H9 (cell line): ENCODE measurements at regions not wholly inside any gene's neighbourhood (a gene's known extent, or its start where the extent isn't known, plus 50 kb on each side); places are given as distances from the start of the nearest gene placed in this dataset.

Experiments used
- DNase-seq: peaks from one replicate; pipeline ENCODE4 v3.0.0-alpha.2; 2017
- H2AFZ ChIP-seq: one replicate; pipeline ENCODE4 v1.6.1; 2013; ENCODE audit warnings: mild to moderate bottlenecking, low read length, control low read depth, moderate library complexity
- H2AK5ac ChIP-seq: 2 replicates; pipeline ENCODE4 v1.6.1; 2013; ENCODE audit warnings: low read length, control low read depth, mixed read lengths; ENCODE audit not compliant: insufficient read length
- H2BK120ac ChIP-seq: one replicate; pipeline ENCODE4 v1.6.1; 2013; ENCODE audit warnings: low read depth, mild to moderate bottlenecking, low read length, control low read depth, inconsistent platforms; ENCODE audit not compliant: poor library complexity, severe bottlenecking
- H2BK12ac ChIP-seq: 2 replicates; pipeline ENCODE4 v1.6.1; 2013; ENCODE audit warnings: low read length, control low read depth, mixed read lengths, low read depth; ENCODE audit not compliant: insufficient read length
- H2BK15ac ChIP-seq: 2 replicates; pipeline ENCODE4 v1.6.1; 2013; ENCODE audit warnings: low read depth, low read length, control low read depth
- H2BK20ac ChIP-seq: one replicate; pipeline ENCODE4 v1.6.1; 2013; ENCODE audit warnings: low read depth, mild to moderate bottlenecking, low read length, control low read depth, inconsistent platforms; ENCODE audit not compliant: poor library complexity, severe bottlenecking
- H2BK5ac ChIP-seq: 2 replicates; pipeline ENCODE4 v1.6.1; 2013; ENCODE audit warnings: low read length, control low read depth, mixed read lengths; ENCODE audit not compliant: insufficient read length
- H3K14ac ChIP-seq: 2 replicates; pipeline ENCODE4 v1.6.1; 2013; ENCODE audit warnings: low read length, control low read depth; ENCODE audit not compliant: insufficient read depth
- H3K18ac ChIP-seq: 2 replicates; pipeline ENCODE4 v1.6.1; 2013; ENCODE audit warnings: low read depth, mild to moderate bottlenecking, mixed read lengths, low read length, control low read depth; ENCODE audit not compliant: insufficient read length
- H3K23ac ChIP-seq: 2 replicates; pipeline ENCODE4 v1.6.1; 2013; ENCODE audit warnings: low read length, control low read depth, mixed read lengths, low read depth; ENCODE audit not compliant: insufficient read length
- H3K23me2 ChIP-seq: 2 replicates; pipeline ENCODE4 v1.6.1; 2013; ENCODE audit warnings: low read depth, mild to moderate bottlenecking, mixed read lengths, low read length, control low read depth; ENCODE audit not compliant: insufficient read length, poor library complexity, severe bottlenecking
- H3K27ac ChIP-seq: 2 replicates; pipeline ENCODE4 v1.5.1; 2013; ENCODE audit warnings: low read length, control low read depth, mixed read lengths, low read depth; ENCODE audit not compliant: insufficient read length
- H3K27me3 ChIP-seq: 2 replicates; pipeline ENCODE4 v1.6.1; 2013; ENCODE audit warnings: low read length, control low read depth, inconsistent platforms; ENCODE audit not compliant: insufficient read depth
- H3K4ac ChIP-seq: 2 replicates; pipeline ENCODE4 v1.6.1; 2013; ENCODE audit warnings: low read depth, mild to moderate bottlenecking, control low read depth, inconsistent platforms, low read length, moderate library complexity
- H3K4me1 ChIP-seq: 2 replicates; pipeline ENCODE4 v1.6.1; 2013; ENCODE audit warnings: low read length, control low read depth, inconsistent platforms; ENCODE audit not compliant: insufficient read depth
- H3K4me2 ChIP-seq: 2 replicates; pipeline ENCODE4 v1.6.1; 2013; ENCODE audit warnings: low read length, control low read depth, mixed read lengths; ENCODE audit not compliant: insufficient read length, insufficient read depth
- H3K56ac ChIP-seq: 2 replicates; pipeline ENCODE4 v1.6.1; 2013; ENCODE audit warnings: low read depth, mild to moderate bottlenecking, mixed read lengths, low read length, control low read depth; ENCODE audit not compliant: insufficient read length
- H3K79me1 ChIP-seq: 2 replicates; pipeline ENCODE4 v1.6.1; 2013; ENCODE audit warnings: low read depth, mild to moderate bottlenecking, moderate library complexity, low read length, control low read depth, inconsistent platforms; ENCODE audit not compliant: insufficient read depth, poor library complexity, severe bottlenecking
- H3K79me2 ChIP-seq: 2 replicates; pipeline ENCODE4 v1.6.1; 2013; ENCODE audit warnings: low read length, control low read depth, inconsistent platforms; ENCODE audit not compliant: insufficient read depth
- H3K9ac ChIP-seq: 2 replicates; pipeline ENCODE4 v1.6.1; 2013; ENCODE audit warnings: low read length, control low read depth, mixed read lengths; ENCODE audit not compliant: insufficient read length; ENCODE audit errors: extremely low read depth
- H3K9me3 ChIP-seq: one replicate; pipeline ENCODE4 v1.6.1; 2013; ENCODE audit warnings: low read depth, low read length, inconsistent platforms; ENCODE audit not compliant: control insufficient read depth
- H3T11ph ChIP-seq: one replicate; pipeline ENCODE4 v1.6.1; 2013; ENCODE audit warnings: mild to moderate bottlenecking, low read length, control low read depth, inconsistent platforms
- H4K20me1 ChIP-seq: one replicate; pipeline ENCODE4 v1.6.1; 2013; ENCODE audit not compliant: control insufficient read depth, insufficient read length, insufficient read depth
- H4K5ac ChIP-seq: 2 replicates; pipeline ENCODE4 v1.6.1; 2013; ENCODE audit warnings: low read depth, mild to moderate bottlenecking, mixed read lengths, low read length, control low read depth; ENCODE audit not compliant: insufficient read length
- H4K8ac ChIP-seq: replicated peaks from 2 replicates; pipeline ENCODE4 v1.6.1; 2013; ENCODE audit warnings: low read length, control low read depth, mixed read lengths, low read depth; ENCODE audit not compliant: insufficient read length
- H4K91ac ChIP-seq: 2 replicates; pipeline ENCODE4 v1.6.1; 2013; ENCODE audit warnings: low read depth, mild to moderate bottlenecking, moderate library complexity, mixed read lengths, low read length, control low read depth; ENCODE audit not compliant: insufficient read length
- H3K27ac Mint-ChIP-seq, 3 experiments: 2 replicates in 2 of 3; 3 replicates in 1 of 3; pipeline ENCODE4 v1.8.0; 2020 to 2021; ENCODE audit warnings: mixed read lengths in 3 of 3, mild to moderate bottlenecking in 1 of 3, moderate library complexity in 1 of 3
- H3K27me3 Mint-ChIP-seq: 2 replicates; pipeline ENCODE4 v1.8.0; 2021; ENCODE audit warnings: low read depth, mild to moderate bottlenecking, moderate library complexity, mixed read lengths
- H3K36me3 Mint-ChIP-seq, 3 experiments: 2 replicates in 2 of 3; 3 replicates in 1 of 3; pipeline ENCODE4 v1.8.0; 2020 to 2021; ENCODE audit warnings: low read depth in 3 of 3, mixed read lengths in 3 of 3; ENCODE audit not compliant: insufficient read depth in 1 of 3
- H3K4me1 Mint-ChIP-seq, 2 experiments: 2 replicates each; pipeline ENCODE4 v1.8.0; 2020; ENCODE audit warnings: mixed read lengths in 2 of 2
- H3K4me3 Mint-ChIP-seq, 2 experiments: 2 replicates in 1 of 2; 3 replicates in 1 of 2; pipeline ENCODE4 v1.8.0; 2020 to 2021; ENCODE audit warnings: mild to moderate bottlenecking in 2 of 2, mixed read lengths in 2 of 2, moderate library complexity in 1 of 2
- H3K9me3 Mint-ChIP-seq, 2 experiments: 2 replicates in 1 of 2; 3 replicates in 1 of 2; pipeline ENCODE4 v1.8.0; 2020; ENCODE audit warnings: mild to moderate bottlenecking in 2 of 2, mixed read lengths in 2 of 2, moderate library complexity in 1 of 2
- WGBS: extraction: QIAGEN DNeasy Blood & Tissue Kit; methylation state at CpG from one replicate; pipeline ENCODE4 v1.1.7; 2013; ENCODE audit warnings: missing lambda C conversion rate, low lambda C conversion rate, mixed read lengths; ENCODE audit not compliant: insufficient read length; ENCODE audit errors: extremely low coverage; 5-methylcytosine and 5-hydroxymethylcytosine counted together
- TF ChIP-seq, protein P1 (sequence below): fragments of 200-600 bp; sonication (generic); conservative IDR thresholded peaks from 3 replicates; pipeline ENCODE4 v1.8.0; 2021; ENCODE audit warnings: antibody characterized with exemption, mild to moderate bottlenecking

DNA sequence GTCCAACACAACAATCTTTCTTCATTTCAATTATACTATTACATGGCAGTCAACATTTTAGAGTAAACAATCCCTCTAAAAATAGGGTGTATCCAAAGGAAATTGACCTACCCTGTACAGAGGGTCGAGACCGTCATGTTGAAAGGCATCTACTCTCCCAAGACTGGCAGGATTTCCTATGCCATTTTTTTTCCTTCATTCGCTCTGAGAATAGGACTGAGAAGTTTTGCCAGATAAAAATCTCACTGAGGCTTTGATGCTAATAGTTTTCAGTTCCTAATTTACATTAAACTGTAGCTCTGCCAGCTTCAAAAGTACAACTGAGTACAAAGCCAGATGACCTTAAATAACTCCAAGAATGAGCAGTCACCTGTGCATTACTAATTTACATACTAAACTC lies 84.5 kb upstream of the SEMA3C start:
- Histone ChIP-seq H3K27me3 (no peaks in the 10 kb centered on the region), H4K20me1 (no peaks in the 10 kb centered on the region), H2BK15ac (no peak overlapping the region), H2AFZ (no peak overlapping the region), H2BK20ac (no peak overlapping the region), H3K79me1 (no peaks in the 10 kb centered on the region), H4K5ac (no peak overlapping the region), H3K18ac (no peak overlapping the region), H3K14ac (no peak overlapping the region), H3T11ph (no peak overlapping the region), H2AK5ac (no peak overlapping the region), H2BK120ac (no peak overlapping the region), H3K79me2 (no peaks in the 10 kb centered on the region), H3K4ac (no peak overlapping the region), H3K27ac (no peak overlapping the region), H3K4me2 (no peak overlapping the region), H2BK12ac (no peak overlapping the region), H3K4me1 (no peaks in the 10 kb centered on the region), H3K56ac (no peak overlapping the region), H3K23ac (no peak overlapping the region), H4K8ac (no peak overlapping the region), H2BK5ac (no peak overlapping the region), H4K91ac (no peak overlapping the region), H3K9me3 (no peaks in the 10 kb centered on the region), H3K23me2 (no peaks in the 10 kb centered on the region), H3K9ac (no peak overlapping the region)
- H3K4me3 Mint-ChIP-seq, result no peak overlapping the region
- H3K4me1 Mint-ChIP-seq, result no peaks in the 10 kb centered on the region
- no peaks in the 10 kb centered on the region; a peak in 1 of 7 replicates for H3K36me3 Mint-ChIP-seq
- no CpG with 5 or more reads among the region's 3 CpGs for WGBS
- H3K9me3 Mint-ChIP-seq, result no peaks in the 10 kb centered on the region; a peak in 1 of 5 replicates
- no peak for DNase-seq
- no peak overlapping the region for H3K27ac Mint-ChIP-seq
- TF ChIP-seq, protein P1, sequence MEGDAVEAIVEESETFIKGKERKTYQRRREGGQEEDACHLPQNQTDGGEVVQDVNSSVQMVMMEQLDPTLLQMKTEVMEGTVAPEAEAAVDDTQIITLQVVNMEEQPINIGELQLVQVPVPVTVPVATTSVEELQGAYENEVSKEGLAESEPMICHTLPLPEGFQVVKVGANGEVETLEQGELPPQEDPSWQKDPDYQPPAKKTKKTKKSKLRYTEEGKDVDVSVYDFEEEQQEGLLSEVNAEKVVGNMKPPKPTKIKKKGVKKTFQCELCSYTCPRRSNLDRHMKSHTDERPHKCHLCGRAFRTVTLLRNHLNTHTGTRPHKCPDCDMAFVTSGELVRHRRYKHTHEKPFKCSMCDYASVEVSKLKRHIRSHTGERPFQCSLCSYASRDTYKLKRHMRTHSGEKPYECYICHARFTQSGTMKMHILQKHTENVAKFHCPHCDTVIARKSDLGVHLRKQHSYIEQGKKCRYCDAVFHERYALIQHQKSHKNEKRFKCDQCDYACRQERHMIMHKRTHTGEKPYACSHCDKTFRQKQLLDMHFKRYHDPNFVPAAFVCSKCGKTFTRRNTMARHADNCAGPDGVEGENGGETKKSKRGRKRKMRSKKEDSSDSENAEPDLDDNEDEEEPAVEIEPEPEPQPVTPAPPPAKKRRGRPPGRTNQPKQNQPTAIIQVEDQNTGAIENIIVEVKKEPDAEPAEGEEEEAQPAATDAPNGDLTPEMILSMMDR, result no peak
- no peaks in the 10 kb centered on the region for H3K27me3 Mint-ChIP-seq
